ENCODE measurements at regions not wholly inside any gene's neighbourhood (a gene's known extent, or its start where the extent isn't known, plus 50 kb on each side); places are given as distances from the start of the nearest gene placed in this dataset.

DNA sequence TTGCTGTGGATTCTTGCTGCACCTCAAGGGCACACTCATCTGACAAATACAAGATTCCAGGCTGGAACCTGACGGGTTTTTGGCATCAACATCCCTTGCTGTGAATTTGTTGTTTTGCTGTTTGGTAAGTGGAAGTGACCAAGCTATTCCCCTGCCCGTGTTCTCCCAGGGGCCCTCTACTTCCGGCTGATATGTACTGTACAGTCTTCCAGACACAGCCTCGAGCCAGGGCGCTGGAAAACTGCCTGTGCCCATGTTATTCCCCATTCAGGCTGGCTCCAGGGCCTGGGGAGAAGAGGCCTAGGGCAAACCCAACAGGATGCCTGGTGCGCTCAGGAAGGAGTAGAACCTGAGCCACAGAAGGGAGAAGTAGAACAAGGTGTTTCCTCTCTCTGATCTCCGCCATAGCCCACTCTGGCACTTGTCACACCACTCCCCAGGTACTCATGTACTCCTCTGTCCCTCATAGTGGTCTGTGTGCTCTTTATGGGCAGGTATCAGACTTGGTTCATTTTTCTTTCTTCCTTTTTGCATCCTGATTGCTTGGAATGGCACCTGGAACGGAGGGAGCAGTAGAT is 67.8 kb upstream of the LTA4H start:
- no peak for TF ChIP-seq EP300 (IDR thresholded peaks at IDR 0.05)
- TF ChIP-seq, protein P1, sequence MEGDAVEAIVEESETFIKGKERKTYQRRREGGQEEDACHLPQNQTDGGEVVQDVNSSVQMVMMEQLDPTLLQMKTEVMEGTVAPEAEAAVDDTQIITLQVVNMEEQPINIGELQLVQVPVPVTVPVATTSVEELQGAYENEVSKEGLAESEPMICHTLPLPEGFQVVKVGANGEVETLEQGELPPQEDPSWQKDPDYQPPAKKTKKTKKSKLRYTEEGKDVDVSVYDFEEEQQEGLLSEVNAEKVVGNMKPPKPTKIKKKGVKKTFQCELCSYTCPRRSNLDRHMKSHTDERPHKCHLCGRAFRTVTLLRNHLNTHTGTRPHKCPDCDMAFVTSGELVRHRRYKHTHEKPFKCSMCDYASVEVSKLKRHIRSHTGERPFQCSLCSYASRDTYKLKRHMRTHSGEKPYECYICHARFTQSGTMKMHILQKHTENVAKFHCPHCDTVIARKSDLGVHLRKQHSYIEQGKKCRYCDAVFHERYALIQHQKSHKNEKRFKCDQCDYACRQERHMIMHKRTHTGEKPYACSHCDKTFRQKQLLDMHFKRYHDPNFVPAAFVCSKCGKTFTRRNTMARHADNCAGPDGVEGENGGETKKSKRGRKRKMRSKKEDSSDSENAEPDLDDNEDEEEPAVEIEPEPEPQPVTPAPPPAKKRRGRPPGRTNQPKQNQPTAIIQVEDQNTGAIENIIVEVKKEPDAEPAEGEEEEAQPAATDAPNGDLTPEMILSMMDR (IDR thresholded peaks at IDR 0.05) = no peak
- TF ChIP-seq POLR2A (IDR thresholded peaks at IDR 0.05) = no peak
